AG09319 (cell line): ENCODE measurements at regions not wholly inside any gene's neighbourhood (a gene's known extent, or its start where the extent isn't known, plus 50 kb on each side); places are given as distances from the start of the nearest gene placed in this dataset.

Source experiments
- DNase-seq: peaks from one replicate; pipeline ENCODE4 v3.0.0-alpha.2; 2010; ENCODE audit warnings: low read depth; ENCODE audit errors: extremely low read depth
- CTCF ChIP-seq: IDR thresholded peaks from 2 replicates; pipeline ENCODE4 v1.5.1; 2011; ENCODE audit warnings: low read depth, mild to moderate bottlenecking, inconsistent platforms, low read length, moderate library complexity

GRCh38 chr21:16055014-16055413, 325.2 kb downstream of the USP25 start:
- no peak for TF ChIP-seq CTCF
- no peak for DNase-seq

- TF ChIP-seq CTCF = no peak
- no peak for DNase-seq
Observed at GRCh38 chr21:16058896-16059295, 329.1 kb downstream of the USP25 start.

- DNase-seq = no peak
- TF ChIP-seq CTCF = no peak
Observed at GRCh38 chr21:16059981-16060380, 330.2 kb downstream of the USP25 start.

- no peak for DNase-seq
- no peak for TF ChIP-seq CTCF
Observed at GRCh38 chr21:16061194-16061593, 331.4 kb downstream of the USP25 start.

GRCh38 chr21:16069178-16070112, 339.7 kb downstream of the USP25 start:
- TF ChIP-seq CTCF = no peak
- DNase-seq = no peak

GRCh38 chr21:16070207-16070651, 340.4 kb downstream of the USP25 start:
- DNase-seq = no peak
- TF ChIP-seq CTCF = peak; percentile 31

GRCh38 chr21:16071092-16071491, 341.3 kb downstream of the USP25 start:
- no peak for TF ChIP-seq CTCF
- DNase-seq = no peak
